OCI-LY7 (cell line): ENCODE measurements at regions not wholly inside any gene's neighbourhood (a gene's known extent, or its start where the extent isn't known, plus 50 kb on each side); places are given as distances from the start of the nearest gene placed in this dataset.

Experiments used
- BruUV-seq: library from RNA; stranded (reverse); fragments of 400-500 nt; replicated peaks from 2 replicates; lab custom pipeline; 2021; lab: Mats Ljungman, UMichigan
- CTCF ChIA-PET: fragments of 300-600 bp; sonication (Branson Sonifier 250); formaldehyde crosslinking; loops from one replicate; lab custom pipeline; 2022; ENCODE audit warnings: antibody characterized with exemption; ENCODE audit not compliant: unreplicated experiment; lab: Charles Lee
- POLR2A ChIA-PET: fragments of 300-600 bp; sonication (Branson Sonifier 250); formaldehyde crosslinking; loops from one replicate; lab custom pipeline; 2022; ENCODE audit warnings: antibody characterized with exemption; lab: Charles Lee
- DNase-seq: peaks from one replicate; pipeline ENCODE4 v3.0.0-alpha.2; 2015; ENCODE audit warnings: low spot score
- H2AFZ ChIP-seq: fragments of 200-600 bp; sonication (generic), shearing (Covaris generic); 2 replicates; pipeline ENCODE4 v1.6.1; 2014; ENCODE audit warnings: mild to moderate bottlenecking, antibody characterized with exemption, low read length, moderate library complexity
- H3K27ac ChIP-seq: fragments of 200-600 bp; sonication (generic); 2 replicates; pipeline ENCODE4 v1.5.1; 2014; ENCODE audit warnings: mixed run types, low read depth, mild to moderate bottlenecking, moderate library complexity, low read length, inconsistent platforms; ENCODE audit not compliant: poor library complexity, severe bottlenecking
- H3K36me3 ChIP-seq: fragments of 200-600 bp; sonication (generic); 2 replicates; pipeline ENCODE4 v1.6.1; 2014; ENCODE audit warnings: mild to moderate bottlenecking, antibody characterized with exemption, low read length, moderate library complexity, mixed read lengths; ENCODE audit not compliant: insufficient read depth
- H3K4me1 ChIP-seq: fragments of 200-600 bp; sonication (generic); 2 replicates; pipeline ENCODE4 v1.5.1; 2014; ENCODE audit warnings: mild to moderate bottlenecking, low read length; ENCODE audit not compliant: insufficient read depth, poor library complexity, severe bottlenecking
- H3K4me2 ChIP-seq: fragments of 200-600 bp; sonication (generic); 2 replicates; pipeline ENCODE4 v1.6.1; 2014; ENCODE audit warnings: mild to moderate bottlenecking, low read length
- H3K4me3 ChIP-seq: fragments of 200-600 bp; sonication (generic); 2 replicates; pipeline ENCODE4 v1.5.1; 2014; ENCODE audit warnings: mild to moderate bottlenecking, low read depth, low read length; ENCODE audit not compliant: poor library complexity, severe bottlenecking
- H3K79me2 ChIP-seq: fragments of 200-600 bp; sonication (generic); 2 replicates; pipeline ENCODE4 v1.6.1; 2016; ENCODE audit warnings: low read depth, mild to moderate bottlenecking, low read length, moderate library complexity, mixed read lengths; ENCODE audit not compliant: insufficient read depth
- H3K9me2 ChIP-seq: fragments of 200-600 bp; sonication (generic); 2 replicates; pipeline ENCODE4 v1.6.1; 2016; ENCODE audit warnings: mild to moderate bottlenecking, low read length, mixed read lengths; ENCODE audit not compliant: insufficient read depth
- H3K9me3 ChIP-seq: fragments of 200-600 bp; sonication (generic); 2 replicates; pipeline ENCODE4 v1.6.1; 2014; ENCODE audit warnings: mild to moderate bottlenecking, mixed run types, low read length, mixed read lengths
- H4K20me1 ChIP-seq: fragments of 200-600 bp; sonication (generic); 2 replicates; pipeline ENCODE4 v1.6.1; 2014; ENCODE audit warnings: mild to moderate bottlenecking, antibody characterized with exemption, low read length, moderate library complexity, mixed read lengths; ENCODE audit not compliant: insufficient read depth
- EZH2phosphoT487 ChIP-seq: fragments of 200-600 bp; sonication (generic); IDR thresholded peaks from 2 replicates; pipeline ENCODE4 v1.6.1; 2018; ENCODE audit warnings: low read depth, borderline replicate concordance, mild to moderate bottlenecking, mixed run types, antibody characterized with exemption, low read length, moderate library complexity, mixed read lengths
- intact Hi-C: fragments of 100-400 bp; cut with micrococcal nuclease; formaldehyde crosslinking; loops from one replicate; pipeline ENCODE4 v1.10.0; 2022; ENCODE audit not compliant: unreplicated experiment
- TF ChIP-seq, protein P1 (sequence below): fragments of 200-600 bp; sonication (generic); conservative IDR thresholded peaks from 2 replicates; pipeline ENCODE4 v1.5.1; 2014; ENCODE audit warnings: mild to moderate bottlenecking, antibody characterized with exemption, low read length, moderate library complexity, mixed read lengths

DNA sequence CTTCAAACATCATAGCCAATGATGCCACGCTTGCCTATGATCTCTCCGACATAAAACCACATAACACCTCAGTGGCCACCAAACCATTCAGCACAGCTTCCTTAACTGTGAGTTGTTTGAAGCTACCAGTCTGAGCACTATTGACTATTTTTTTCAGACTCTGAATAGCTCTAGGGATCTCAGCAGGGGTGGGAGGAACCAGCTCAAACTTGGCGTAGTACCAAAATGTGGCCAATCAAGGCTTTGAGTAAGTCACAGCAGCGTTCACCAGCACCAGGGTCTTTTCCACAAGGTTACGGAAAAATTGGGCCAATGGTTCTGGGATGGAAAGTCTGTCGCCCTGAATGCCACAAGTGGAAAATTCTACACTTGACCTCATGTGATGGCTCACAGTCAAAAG is 70.6 kb downstream of the SMPDL3A start:
- no TSS peak for BruUV-seq
- POLR2A ChIA-PET: interaction anchor here (0.6 kb wide), 1 partner anchor 388 kb away, joined by 4 read pairs; no protein-coding TSS in a partner anchor

DNA sequence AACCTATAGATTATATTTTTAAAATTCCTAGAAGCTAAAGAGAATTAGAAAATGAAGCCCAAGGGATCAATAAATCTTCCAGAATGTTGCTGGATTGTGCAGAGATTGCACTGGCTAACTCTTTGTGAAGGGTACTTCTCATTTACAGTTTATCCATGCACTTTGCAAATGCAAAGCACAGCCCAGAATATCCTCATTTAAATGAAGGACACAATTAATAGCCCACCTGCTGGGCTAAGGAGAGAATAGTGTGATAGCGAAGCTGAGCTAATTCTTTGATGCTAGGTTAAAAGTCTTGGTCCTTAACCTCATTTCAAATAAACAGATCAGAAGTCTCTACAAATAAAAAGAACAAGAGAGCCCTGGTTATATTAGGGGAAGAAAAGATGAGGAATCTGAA is 72.5 kb downstream of the SMPDL3A start:
- POLR2A ChIA-PET: interaction anchor here (0.6 kb wide), 1 partner anchor 1279 kb away, joined by 3 read pairs; no protein-coding TSS in a partner anchor
- Histone ChIP-seq H3K4me1 (no peaks in the 10 kb centered on the region), H3K4me3 (no peak overlapping the region), H3K27ac (no peak overlapping the region), H3K9me3 (no peaks in the 10 kb centered on the region), H3K36me3 (no peaks in the 10 kb centered on the region), H3K9me2 (no peaks in the 10 kb centered on the region), H3K4me2 (no peak overlapping the region), H3K79me2 (no peaks in the 10 kb centered on the region), H2AFZ (no peak overlapping the region), H4K20me1 (no peaks in the 10 kb centered on the region)
- intact Hi-C loops: no loop called here
- TF ChIP-seq EZH2phosphoT487: no peak
- TF ChIP-seq, protein P1, sequence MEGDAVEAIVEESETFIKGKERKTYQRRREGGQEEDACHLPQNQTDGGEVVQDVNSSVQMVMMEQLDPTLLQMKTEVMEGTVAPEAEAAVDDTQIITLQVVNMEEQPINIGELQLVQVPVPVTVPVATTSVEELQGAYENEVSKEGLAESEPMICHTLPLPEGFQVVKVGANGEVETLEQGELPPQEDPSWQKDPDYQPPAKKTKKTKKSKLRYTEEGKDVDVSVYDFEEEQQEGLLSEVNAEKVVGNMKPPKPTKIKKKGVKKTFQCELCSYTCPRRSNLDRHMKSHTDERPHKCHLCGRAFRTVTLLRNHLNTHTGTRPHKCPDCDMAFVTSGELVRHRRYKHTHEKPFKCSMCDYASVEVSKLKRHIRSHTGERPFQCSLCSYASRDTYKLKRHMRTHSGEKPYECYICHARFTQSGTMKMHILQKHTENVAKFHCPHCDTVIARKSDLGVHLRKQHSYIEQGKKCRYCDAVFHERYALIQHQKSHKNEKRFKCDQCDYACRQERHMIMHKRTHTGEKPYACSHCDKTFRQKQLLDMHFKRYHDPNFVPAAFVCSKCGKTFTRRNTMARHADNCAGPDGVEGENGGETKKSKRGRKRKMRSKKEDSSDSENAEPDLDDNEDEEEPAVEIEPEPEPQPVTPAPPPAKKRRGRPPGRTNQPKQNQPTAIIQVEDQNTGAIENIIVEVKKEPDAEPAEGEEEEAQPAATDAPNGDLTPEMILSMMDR: no peak
- no TSS peak for BruUV-seq
- CTCF ChIA-PET: no interaction called here
- no peak for DNase-seq

More for the DNA sequence above, 70.6 kb downstream of the SMPDL3A start:
- Histone ChIP-seq H4K20me1 (no peaks in the 10 kb centered on the region), H2AFZ (no peak overlapping the region), H3K4me3 (no peak overlapping the region), H3K9me3 (no peaks in the 10 kb centered on the region), H3K79me2 (no peaks in the 10 kb centered on the region), H3K4me2 (no peak overlapping the region), H3K4me1 (no peaks in the 10 kb centered on the region), H3K27ac (no peak overlapping the region), H3K9me2 (no peaks in the 10 kb centered on the region), H3K36me3 (no peaks in the 10 kb centered on the region)
- intact Hi-C loops: no loop called here
- no peak for DNase-seq
- TF ChIP-seq EZH2phosphoT487: no peak
- TF ChIP-seq, protein P1: no peak
- CTCF ChIA-PET: no interaction called here

DNA sequence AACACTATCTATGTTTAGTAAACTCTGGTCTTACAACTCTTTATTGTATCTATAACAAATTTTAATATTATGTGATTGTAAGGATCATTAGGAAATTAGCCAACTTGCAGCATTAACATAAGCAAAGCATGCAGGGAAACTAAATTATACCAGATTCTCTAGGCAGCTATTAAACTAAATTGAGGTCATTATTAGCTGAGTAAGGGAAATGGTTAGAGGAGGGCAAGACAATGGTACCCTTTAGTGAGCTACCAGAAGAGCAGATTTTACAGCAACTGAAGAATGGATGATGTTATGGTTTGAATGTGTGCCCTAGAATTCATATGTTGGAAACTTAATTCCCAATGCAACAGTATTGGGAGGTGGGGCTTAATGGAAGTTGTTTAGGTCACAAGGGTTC is 79.1 kb downstream of the SMPDL3A start:
- Histone ChIP-seq H3K4me1 (no peaks in the 10 kb centered on the region), H3K79me2 (no peaks in the 10 kb centered on the region), H2AFZ (no peak overlapping the region), H3K4me2 (no peak overlapping the region), H3K9me2 (no peaks in the 10 kb centered on the region), H3K9me3 (no peaks in the 10 kb centered on the region), H3K36me3 (no peaks in the 10 kb centered on the region), H3K4me3 (no peak overlapping the region), H3K27ac (no peak overlapping the region), H4K20me1 (no peaks in the 10 kb centered on the region)
- intact Hi-C loops: no loop called here
- no peak for DNase-seq
- no peak for TF ChIP-seq EZH2phosphoT487
- TF ChIP-seq, protein P1: no peak
- BruUV-seq: no TSS peak
- ChIA-PET CTCF (no interaction called here), POLR2A (interaction anchor here (1.2 kb wide), 1 partner anchor 10 kb away, joined by 3 read pairs; no protein-coding TSS in a partner anchor)
